Caco-2 (cell line): ENCODE measurements at regions not wholly inside any gene's neighbourhood (a gene's known extent, or its start where the extent isn't known, plus 50 kb on each side); places are given as distances from the start of the nearest gene placed in this dataset.

Experiments
- BruUV-seq: library from RNA; stranded (reverse); fragments of 400-500 nt; replicated peaks from 2 replicates; lab custom pipeline; 2021; lab: Mats Ljungman, UMichigan
- CTCF ChIA-PET: fragments of 300-600 bp; sonication (Branson Sonifier 250); formaldehyde crosslinking; loops from one replicate; lab custom pipeline; 2022; ENCODE audit warnings: antibody characterized with exemption; lab: Charles Lee
- POLR2A ChIA-PET: fragments of 300-600 bp; sonication (Branson Sonifier 250); formaldehyde crosslinking; loops from one replicate; lab custom pipeline; 2022; ENCODE audit warnings: antibody characterized with exemption; lab: Charles Lee
- DNase-seq, 2 experiments: peaks; one replicate each; pipeline versions ENCODE4 v3.0.0 to v3.0.0-alpha.2; 2020 to 2022
- H3K27me3 ChIP-seq: replicated peaks from 2 replicates; pipeline ENCODE4 v1.6.0; 2011; ENCODE audit warnings: low read length; ENCODE audit not compliant: control insufficient read depth, insufficient read depth
- H3K36me3 ChIP-seq: 2 replicates; pipeline ENCODE4 v1.5.1; 2011; ENCODE audit warnings: low read length; ENCODE audit not compliant: control insufficient read depth, insufficient read depth
- H3K4me1 ChIP-seq: fragments of 250-450 bp; sonication (Bioruptor Pico); 2 replicates; pipeline ENCODE4 v1.5.1; 2020; ENCODE audit warnings: mild to moderate bottlenecking
- H3K4me3 ChIP-seq: 2 replicates; pipeline ENCODE4 v1.5.1; 2011; ENCODE audit warnings: low read depth, mild to moderate bottlenecking, control low read depth, low read length
- H3K9me3 ChIP-seq: fragments of 250-450 bp; sonication (Bioruptor Pico); 2 replicates; pipeline ENCODE4 v1.5.1; 2020; ENCODE audit warnings: mild to moderate bottlenecking, moderate library complexity
- H3K27ac Mint-ChIP-seq: one replicate; pipeline ENCODE4 v1.8.0; 2022; ENCODE audit warnings: mixed read lengths; ENCODE audit not compliant: unreplicated experiment
- H3K27me3 Mint-ChIP-seq: one replicate; pipeline ENCODE4 v1.8.0; 2022; ENCODE audit warnings: mixed read lengths; ENCODE audit not compliant: insufficient read depth, unreplicated experiment
- H3K36me3 Mint-ChIP-seq: one replicate; pipeline ENCODE4 v1.8.0; 2022; ENCODE audit warnings: mild to moderate bottlenecking, mixed read lengths; ENCODE audit not compliant: insufficient read depth, unreplicated experiment
- H3K4me1 Mint-ChIP-seq: one replicate; pipeline ENCODE4 v1.8.0; 2022; ENCODE audit warnings: low read depth, mixed read lengths; ENCODE audit not compliant: unreplicated experiment
- H3K4me3 Mint-ChIP-seq: one replicate; pipeline ENCODE4 v1.8.0; 2022; ENCODE audit warnings: mild to moderate bottlenecking, moderate library complexity, mixed read lengths; ENCODE audit not compliant: unreplicated experiment
- H3K9me3 Mint-ChIP-seq: one replicate; pipeline ENCODE4 v1.8.0; 2022; ENCODE audit warnings: mixed read lengths; ENCODE audit not compliant: unreplicated experiment
- intact Hi-C: fragments of 100-400 bp; cut with micrococcal nuclease; formaldehyde crosslinking; loops from one replicate; pipeline ENCODE4 v1.10.0; 2022; ENCODE audit not compliant: unreplicated experiment
- TF ChIP-seq, protein P1 (sequence below), 2 experiments: fragments of 200-600 bp in 1 of 2; IDR thresholded peaks; 1 replicate in 1 of 2; 2 replicates in 1 of 2; pipeline versions ENCODE4 v1.5.1 to v1.8.0; 2011 to 2022; ENCODE audit warnings: antibody characterized with exemption in 1 of 2, control low read depth in 1 of 2, inconsistent platforms in 1 of 2, low read depth in 1 of 2, low read length in 1 of 2, mild to moderate bottlenecking in 1 of 2, moderate library complexity in 1 of 2; ENCODE audit not compliant: insufficient read depth in 1 of 2, severe bottlenecking in 1 of 2, unreplicated experiment in 1 of 2

DNA sequence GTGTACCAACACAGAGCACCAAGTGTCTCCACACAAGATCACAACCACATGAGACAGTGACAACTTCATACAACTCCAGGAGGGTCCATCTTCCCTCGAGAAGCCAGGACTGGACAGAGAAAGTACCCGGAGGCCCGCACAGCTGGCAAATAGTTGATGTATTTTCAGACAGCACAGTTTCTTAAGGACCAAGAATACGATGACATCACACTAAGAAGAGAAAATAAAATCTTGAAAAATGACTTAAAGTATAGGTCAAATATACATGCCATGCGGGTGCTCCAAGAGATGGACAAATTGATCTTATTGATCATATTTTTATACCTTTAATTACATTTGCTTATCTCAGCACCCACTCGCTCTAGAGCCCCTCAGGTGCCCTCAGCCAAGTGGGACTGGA lies 145.5 kb downstream of the RNASET2 start:
- CTCF ChIA-PET, result no interaction called here
- no peak for DNase-seq
- Mint-ChIP-seq H3K9me3 (peaks cover 23% of the 10 kb centered on the region), H3K27ac (no peak overlapping the region), H3K36me3 (no peaks in the 10 kb centered on the region), H3K27me3 (peaks cover 6% of the 10 kb centered on the region), H3K4me1 (no peaks in the 10 kb centered on the region), H3K4me3 (no peak overlapping the region)
- POLR2A ChIA-PET, result no interaction called here
- H3K36me3 ChIP-seq, result no peaks in the 10 kb centered on the region
- TF ChIP-seq, protein P1, sequence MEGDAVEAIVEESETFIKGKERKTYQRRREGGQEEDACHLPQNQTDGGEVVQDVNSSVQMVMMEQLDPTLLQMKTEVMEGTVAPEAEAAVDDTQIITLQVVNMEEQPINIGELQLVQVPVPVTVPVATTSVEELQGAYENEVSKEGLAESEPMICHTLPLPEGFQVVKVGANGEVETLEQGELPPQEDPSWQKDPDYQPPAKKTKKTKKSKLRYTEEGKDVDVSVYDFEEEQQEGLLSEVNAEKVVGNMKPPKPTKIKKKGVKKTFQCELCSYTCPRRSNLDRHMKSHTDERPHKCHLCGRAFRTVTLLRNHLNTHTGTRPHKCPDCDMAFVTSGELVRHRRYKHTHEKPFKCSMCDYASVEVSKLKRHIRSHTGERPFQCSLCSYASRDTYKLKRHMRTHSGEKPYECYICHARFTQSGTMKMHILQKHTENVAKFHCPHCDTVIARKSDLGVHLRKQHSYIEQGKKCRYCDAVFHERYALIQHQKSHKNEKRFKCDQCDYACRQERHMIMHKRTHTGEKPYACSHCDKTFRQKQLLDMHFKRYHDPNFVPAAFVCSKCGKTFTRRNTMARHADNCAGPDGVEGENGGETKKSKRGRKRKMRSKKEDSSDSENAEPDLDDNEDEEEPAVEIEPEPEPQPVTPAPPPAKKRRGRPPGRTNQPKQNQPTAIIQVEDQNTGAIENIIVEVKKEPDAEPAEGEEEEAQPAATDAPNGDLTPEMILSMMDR (IDR thresholded peaks at IDR 0.05; ENCODE audit: insufficient read depth in 1 of 2, low read depth in 1 of 2, low read length in 1 of 2, severe bottlenecking in 1 of 2, unreplicated experiment in 1 of 2), result no peak
- no peaks in the 10 kb centered on the region for H3K4me1 ChIP-seq
- peaks cover 13% of the 10 kb centered on the region for H3K9me3 ChIP-seq
- H3K27me3 ChIP-seq, result no peaks in the 10 kb centered on the region
- no TSS peak for BruUV-seq
- intact Hi-C loops, result no loop called here
- no peak overlapping the region for H3K4me3 ChIP-seq

DNA sequence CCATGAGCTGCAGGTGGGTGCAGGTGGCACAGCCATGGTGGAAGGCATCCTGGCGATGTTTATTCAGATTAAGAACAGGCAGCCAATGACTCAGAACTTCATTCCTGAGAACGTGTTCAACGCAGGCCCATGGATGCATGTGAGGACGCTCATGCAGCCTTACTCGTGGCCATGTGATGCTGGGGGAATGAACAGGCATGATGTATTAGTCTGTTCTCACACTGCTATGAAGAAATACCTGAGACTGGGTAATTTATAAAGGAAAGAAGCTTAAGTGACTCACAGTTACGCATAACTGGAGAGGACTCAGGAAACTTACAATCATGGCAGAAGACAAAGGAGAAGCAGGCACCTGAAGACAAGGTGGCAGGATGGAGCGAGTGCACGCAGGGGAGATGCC lies 146.6 kb downstream of the RNASET2 start:
- TF ChIP-seq, protein P1 (IDR thresholded peaks at IDR 0.05; ENCODE audit: insufficient read depth in 1 of 2, low read depth in 1 of 2, low read length in 1 of 2, severe bottlenecking in 1 of 2, unreplicated experiment in 1 of 2), result no peak
- Histone ChIP-seq H3K9me3 (peaks cover 19% of the 10 kb centered on the region), H3K27me3 (no peaks in the 10 kb centered on the region), H3K4me1 (no peaks in the 10 kb centered on the region), H3K4me3 (no peak overlapping the region), H3K36me3 (no peaks in the 10 kb centered on the region)
- Mint-ChIP-seq H3K9me3 (peaks cover 29% of the 10 kb centered on the region), H3K27me3 (peaks cover 10% of the 10 kb centered on the region), H3K4me3 (no peak overlapping the region), H3K36me3 (no peaks in the 10 kb centered on the region), H3K4me1 (no peaks in the 10 kb centered on the region), H3K27ac (no peak overlapping the region)
- DNase-seq, result no peak
- intact Hi-C loops, result no loop called here
- ChIA-PET POLR2A (no interaction called here), CTCF (no interaction called here)
- no TSS peak for BruUV-seq

DNA sequence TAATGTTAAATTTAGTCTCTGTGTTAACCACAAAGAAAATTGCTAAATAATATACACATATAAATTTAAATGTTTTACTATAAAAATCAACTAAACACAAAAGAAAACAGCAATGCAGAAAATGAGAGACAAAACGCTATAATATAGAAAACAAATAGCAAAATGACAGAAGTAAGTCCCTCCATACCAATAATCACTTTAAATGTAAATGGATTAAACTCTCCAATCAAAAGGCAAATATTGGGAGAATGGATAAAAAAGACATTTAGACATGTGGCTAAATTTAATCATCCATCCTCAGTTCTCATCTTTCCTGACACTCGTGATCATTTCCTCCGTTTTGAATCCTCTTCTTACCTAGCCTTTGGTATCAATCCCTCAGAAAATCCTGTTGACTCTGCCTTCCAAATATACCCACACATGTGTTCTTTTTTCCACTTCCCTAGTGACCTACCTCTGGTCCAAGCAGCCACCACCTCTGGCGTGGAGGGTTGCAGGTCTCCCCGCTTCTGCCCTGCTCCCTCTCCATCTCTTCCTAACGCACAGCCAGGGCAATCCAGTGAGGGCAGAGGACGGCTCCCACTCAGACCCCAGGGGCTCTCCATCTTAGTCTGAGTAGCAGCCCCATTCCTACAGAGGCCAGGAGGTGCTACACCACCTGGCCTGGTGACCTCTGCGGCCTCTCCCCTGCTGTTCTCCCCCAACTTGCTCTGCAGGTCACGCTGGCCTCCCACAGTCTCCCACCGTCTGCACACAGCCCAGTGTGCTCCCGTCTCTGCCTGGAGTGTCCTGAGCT lies 149.2 kb downstream of the RNASET2 start:
- no peak overlapping the region for H3K4me3 Mint-ChIP-seq
- ChIA-PET POLR2A (no interaction called here), CTCF (no interaction called here)
- peaks cover 10% of the 10 kb centered on the region for H3K27me3 Mint-ChIP-seq
- Histone ChIP-seq H3K9me3 (peaks cover 19% of the 10 kb centered on the region), H3K4me1 (no peaks in the 10 kb centered on the region), H3K27me3 (no peaks in the 10 kb centered on the region), H3K36me3 (no peaks in the 10 kb centered on the region), H3K4me3 (no peak overlapping the region)
- no peaks in the 10 kb centered on the region for H3K4me1 Mint-ChIP-seq
- H3K9me3 Mint-ChIP-seq, result peaks cover 29% of the 10 kb centered on the region
- H3K36me3 Mint-ChIP-seq, result no peaks in the 10 kb centered on the region
- no TSS peak for BruUV-seq
- TF ChIP-seq, protein P1 (IDR thresholded peaks at IDR 0.05; ENCODE audit: insufficient read depth in 1 of 2, low read depth in 1 of 2, low read length in 1 of 2, severe bottlenecking in 1 of 2, unreplicated experiment in 1 of 2), result no peak
- DNase-seq, result no peak
- H3K27ac Mint-ChIP-seq, result no peak overlapping the region
- intact Hi-C loops, result no loop called here
